RWPE2 (cell line): ENCODE measurements at regions not wholly inside any gene's neighbourhood (a gene's known extent, or its start where the extent isn't known, plus 50 kb on each side); places are given as distances from the start of the nearest gene placed in this dataset.
A peak's percentile ranks its signal among the peaks of the same experiment; 100 is the strongest.

Source experiments
- ATAC-seq: fragments of 200-7000 bp; cut with Tn5 transposase; 3 replicates; pipeline ENCODE4 v1.9.1; 2021; ENCODE audit warnings: low read depth
- DNase-seq: peaks from one replicate; pipeline ENCODE4 v3.0.0-alpha.2; 2020; ENCODE audit warnings: low spot score
- H3K27ac ChIP-seq: fragments of 450-650 bp; 2 replicates; pipeline ENCODE4 v1.5.1; 2017; ENCODE audit warnings: mild to moderate bottlenecking; ENCODE audit not compliant: poor library complexity, severe bottlenecking
- H3K27me3 ChIP-seq: fragments of 250-450 bp; sonication (Bioruptor Pico); 2 replicates; pipeline ENCODE4 v1.5.1; 2021; ENCODE audit warnings: mild to moderate bottlenecking, moderate library complexity; ENCODE audit not compliant: insufficient read depth, poor library complexity, severe bottlenecking
- H3K36me3 ChIP-seq: fragments of 250-450 bp; sonication (Bioruptor Pico); 2 replicates; pipeline ENCODE4 v1.5.1; 2020; ENCODE audit warnings: low read depth, mild to moderate bottlenecking, moderate library complexity
- H3K4me1 ChIP-seq: fragments of 250-450 bp; sonication (Bioruptor Pico); 2 replicates; pipeline ENCODE4 v1.5.1; 2021; ENCODE audit warnings: mild to moderate bottlenecking, moderate library complexity; ENCODE audit not compliant: insufficient read depth, poor library complexity, severe bottlenecking
- H3K4me3 ChIP-seq: fragments of 250-450 bp; sonication (Bioruptor Pico); 2 replicates; pipeline ENCODE4 v1.5.1; 2021; ENCODE audit warnings: mild to moderate bottlenecking, moderate library complexity; ENCODE audit not compliant: severe bottlenecking
- H3K9me3 ChIP-seq: fragments of 250-450 bp; sonication (Bioruptor Pico); 2 replicates; pipeline ENCODE4 v1.5.1; 2021; ENCODE audit warnings: mild to moderate bottlenecking, moderate library complexity; ENCODE audit not compliant: severe bottlenecking
- CTCF ChIP-seq: fragments of 450-650 bp; IDR thresholded peaks from one replicate; pipeline ENCODE4 v1.5.1; 2017; ENCODE audit warnings: mild to moderate bottlenecking, moderate library complexity; ENCODE audit not compliant: poor library complexity, severe bottlenecking

- H3K27me3 ChIP-seq, result no peaks in the 10 kb centered on the region
- DNase-seq (no peak), ATAC-seq (no peak)
- peaks cover 2% of the 10 kb centered on the region for H3K9me3 ChIP-seq
- H3K4me1 ChIP-seq, result no peaks in the 10 kb centered on the region
- no peak for TF ChIP-seq CTCF
- H3K36me3 ChIP-seq, result no peaks in the 10 kb centered on the region
- H3K4me3 ChIP-seq, result no peak overlapping the region
- no peak overlapping the region for H3K27ac ChIP-seq
These were observed 128.3 kb upstream of the KCNE2 start for GRCh38 chr21:34235514-34235913.

GRCh38 chr21:34242973-34243372 lies 120.8 kb upstream of the KCNE2 start:
- Histone ChIP-seq H3K36me3 (no peaks in the 10 kb centered on the region), H3K9me3 (no peaks in the 10 kb centered on the region), H3K27me3 (no peaks in the 10 kb centered on the region), H3K4me3 (no peak overlapping the region), H3K4me1 (no peaks in the 10 kb centered on the region), H3K27ac (no peak overlapping the region)
- ATAC-seq (no peak), DNase-seq (no peak)
- TF ChIP-seq CTCF, result no peak

- Histone ChIP-seq H3K27ac (no peak overlapping the region), H3K9me3 (no peaks in the 10 kb centered on the region), H3K4me1 (no peaks in the 10 kb centered on the region), H3K36me3 (no peaks in the 10 kb centered on the region), H3K27me3 (no peaks in the 10 kb centered on the region), H3K4me3 (no peak overlapping the region)
- ATAC-seq (0 out of 3 replicates have a peak, but pooled peaks have one; percentile 29), DNase-seq (no peak)
- TF ChIP-seq CTCF, result peak; percentile 48
These were observed 120.2 kb upstream of the KCNE2 start for GRCh38 chr21:34243562-34243961.

- H3K27ac ChIP-seq, result no peak overlapping the region
- no peaks in the 10 kb centered on the region for H3K36me3 ChIP-seq
- ATAC-seq, result no peak
- H3K27me3 ChIP-seq, result peaks cover 5% of the 10 kb centered on the region
- DNase-seq, result no peak
- H3K4me3 ChIP-seq, result no peak overlapping the region
- TF ChIP-seq CTCF, result no peak
- H3K9me3 ChIP-seq, result no peaks in the 10 kb centered on the region
- no peaks in the 10 kb centered on the region for H3K4me1 ChIP-seq
These were observed 111.1 kb upstream of the KCNE2 start for GRCh38 chr21:34252751-34253150.

- Histone ChIP-seq H3K27ac (no peak overlapping the region), H3K36me3 (no peaks in the 10 kb centered on the region), H3K4me3 (no peak overlapping the region), H3K4me1 (no peaks in the 10 kb centered on the region), H3K27me3 (peaks cover 8% of the 10 kb centered on the region), H3K9me3 (no peaks in the 10 kb centered on the region)
- ATAC-seq, result no peak
- no peak for TF ChIP-seq CTCF
- DNase-seq, result no peak
These were observed 108.7 kb upstream of the KCNE2 start for GRCh38 chr21:34255073-34255472.
